ENCODE measurements at regions not wholly inside any gene's neighbourhood (a gene's known extent, or its start where the extent isn't known, plus 50 kb on each side); places are given as distances from the start of the nearest gene placed in this dataset.
"Not testable (repeated sequence)": the region's sequence is repeated elsewhere in the genome, so short reads cannot be mapped to it uniquely, and the experiment has no call there.

- DNase-seq (ENCODE audit: low spot score) = no peak
These were observed 154.3 kb downstream of the RMST start for GRCh38 chr12:97616946-97617345.

GRCh38 chr12:97628962-97629361 is 166.4 kb downstream of the RMST start:
- DNase-seq (ENCODE audit: low spot score) = no peak

- no peak for DNase-seq (ENCODE audit: low spot score)
These were observed 166.8 kb downstream of the RMST start for GRCh38 chr12:97629382-97629781.

- DNase-seq (ENCODE audit: low spot score) = no peak
These were observed 167.8 kb downstream of the RMST start for GRCh38 chr12:97630356-97630755.

- DNase-seq (ENCODE audit: low spot score) = no peak
These were observed 168.3 kb downstream of the RMST start for GRCh38 chr12:97630875-97631274.

- DNase-seq (ENCODE audit: low spot score) = no peak
These were observed 175.2 kb downstream of the RMST start for GRCh38 chr12:97637770-97638169.

- no peak for DNase-seq (ENCODE audit: low spot score)
These were observed 176.1 kb downstream of the RMST start for GRCh38 chr12:97638739-97639138.

- no peak for DNase-seq (ENCODE audit: low spot score)
These were observed 177.1 kb downstream of the RMST start for GRCh38 chr12:97639702-97640101.

GRCh38 chr12:97640826-97641225 is 178.2 kb downstream of the RMST start:
- no peak for DNase-seq (ENCODE audit: low spot score)

- DNase-seq (ENCODE audit: low spot score) = no peak
These were observed 180.3 kb downstream of the RMST start for GRCh38 chr12:97642911-97643310.

GRCh38 chr12:97643924-97644323 is 181.3 kb downstream of the RMST start:
- DNase-seq (ENCODE audit: low spot score) = no peak

- DNase-seq (ENCODE audit: low spot score) = no peak
These were observed 183.1 kb downstream of the RMST start for GRCh38 chr12:97645726-97646125.

GRCh38 chr12:97647142-97647541 is 184.5 kb downstream of the RMST start:
- no peak for DNase-seq (ENCODE audit: low spot score)

- no peak for DNase-seq (ENCODE audit: low spot score)
These were observed 187.6 kb downstream of the RMST start for GRCh38 chr12:97650242-97650641.

GRCh38 chr12:97656548-97656947 is 193.9 kb downstream of the RMST start:
- not testable (repeated sequence) for DNase-seq (ENCODE audit: low spot score)

- DNase-seq (ENCODE audit: low spot score) = no peak
These were observed 196.7 kb downstream of the RMST start for GRCh38 chr12:97659117-97659880.

GRCh38 chr12:97666263-97666662 is 203.7 kb downstream of the RMST start:
- no peak for DNase-seq (ENCODE audit: low spot score)

- no peak for DNase-seq (ENCODE audit: low spot score)
These were observed 210.3 kb downstream of the RMST start for GRCh38 chr12:97672870-97673269.

GRCh38 chr12:97680751-97681150 is 218.1 kb downstream of the RMST start:
- no peak for DNase-seq (ENCODE audit: low spot score)

- DNase-seq (ENCODE audit: low spot score) = no peak
These were observed 219.3 kb downstream of the RMST start for GRCh38 chr12:97681612-97682504.

- DNase-seq (ENCODE audit: low spot score) = no peak
These were observed 222.8 kb downstream of the RMST start for GRCh38 chr12:97685360-97685759.

- DNase-seq (ENCODE audit: low spot score) = peak; percentile 45
These were observed 239.3 kb downstream of the RMST start for GRCh38 chr12:97701901-97702300.

- DNase-seq (ENCODE audit: low spot score) = no peak
These were observed 248.8 kb downstream of the RMST start for GRCh38 chr12:97711392-97711791.

All from ureter (tissue), 1 donor.